Panc1 (cell line): ENCODE measurements at regions not wholly inside any gene's neighbourhood (a gene's known extent, or its start where the extent isn't known, plus 50 kb on each side); places are given as distances from the start of the nearest gene placed in this dataset.

Experiments used
- ATAC-seq: fragments of 200-7000 bp; cut with Tn5 transposase; 2 replicates; pipeline ENCODE4 v1.9.1; 2020; ENCODE audit warnings: mild to moderate bottlenecking, moderate library complexity
- BruUV-seq: library from RNA; stranded (reverse); fragments of 400-500 nt; replicated peaks from 2 replicates; lab custom pipeline; 2021; lab: Mats Ljungman, UMichigan
- CTCF ChIA-PET: fragments of 300-600 bp; sonication (Branson Sonifier 250); formaldehyde crosslinking; loops from one replicate; lab custom pipeline; 2022; ENCODE audit warnings: antibody characterized with exemption; lab: Charles Lee
- POLR2A ChIA-PET: fragments of 300-600 bp; sonication (Branson Sonifier 250); formaldehyde crosslinking; loops from one replicate; lab custom pipeline; 2022; ENCODE audit warnings: antibody characterized with exemption; lab: Charles Lee
- DNase-seq: peaks from one replicate; pipeline ENCODE4 v3.0.0-alpha.2; 2010; ENCODE audit warnings: low read depth, low spot score
- H3K27ac ChIP-seq: 2 replicates; pipeline ENCODE4 v1.5.1; 2011; ENCODE audit warnings: mild to moderate bottlenecking, low read length, inconsistent platforms
- H3K27me3 ChIP-seq: fragments of 200-500 bp; sonication (Bioruptor generic); 2 replicates; pipeline ENCODE4 v1.6.0; 2014; ENCODE audit warnings: low read length, inconsistent platforms; ENCODE audit not compliant: control insufficient read depth, insufficient read depth
- H3K36me3 ChIP-seq: fragments of 200-500 bp; sonication (Bioruptor generic); 2 replicates; pipeline ENCODE4 v1.5.1; 2014; ENCODE audit warnings: inconsistent platforms, mild to moderate bottlenecking, low read length, moderate library complexity; ENCODE audit not compliant: control insufficient read depth, insufficient read depth
- H3K4me1 ChIP-seq: 2 replicates; pipeline ENCODE4 v1.5.1; 2011; ENCODE audit warnings: inconsistent platforms, mild to moderate bottlenecking, low read length, moderate library complexity; ENCODE audit not compliant: control insufficient read depth, insufficient read depth
- H3K4me3 ChIP-seq, 2 experiments: 2 replicates each; pipeline ENCODE4 v1.5.1; 2011 to 2012; ENCODE audit warnings: low read depth in 2 of 2, low read length in 2 of 2, mild to moderate bottlenecking in 2 of 2, inconsistent platforms in 1 of 2, moderate library complexity in 1 of 2
- H3K9me3 ChIP-seq: fragments of 200-500 bp; sonication (Bioruptor generic); 2 replicates; pipeline ENCODE4 v1.5.1; 2014; ENCODE audit warnings: low read depth, mild to moderate bottlenecking, inconsistent platforms, low read length, moderate library complexity; ENCODE audit not compliant: control insufficient read depth, insufficient read depth
- POLR2AphosphoS5 ChIP-seq: IDR thresholded peaks from 2 replicates; pipeline ENCODE4 v1.6.1; 2012; ENCODE audit warnings: mild to moderate bottlenecking, low read depth, low read length, moderate library complexity
- SIN3A ChIP-seq: IDR thresholded peaks from 2 replicates; pipeline ENCODE4 v1.6.1; 2012; ENCODE audit warnings: low read depth, mild to moderate bottlenecking, low read length, moderate library complexity, borderline replicate concordance; ENCODE audit not compliant: insufficient read depth
- TCF7L2 ChIP-seq: IDR thresholded peaks from 2 replicates; pipeline ENCODE4 v1.6.1; 2011; ENCODE audit warnings: mild to moderate bottlenecking, low read depth, low read length, inconsistent platforms
- in situ Hi-C: cut with HindIII; loops from 2 replicates; pipeline ENCODE4 v1.10.0; 2016; ENCODE audit warnings: low sequenced_read_pairs, low pct_unique_long_range_greater_than_20kb
- intact Hi-C: fragments of 100-400 bp; cut with micrococcal nuclease; formaldehyde crosslinking; loops from one replicate; pipeline ENCODE4 v1.10.0; 2022; ENCODE audit not compliant: unreplicated experiment
- TF ChIP-seq, protein P1 (sequence below), 2 experiments: IDR thresholded peaks; 2 replicates each; pipeline ENCODE4 v1.6.1; 2011 to 2012; ENCODE audit warnings: low read depth in 2 of 2, control low read depth in 1 of 2, low read length in 1 of 2, mild to moderate bottlenecking in 1 of 2, moderate library complexity in 1 of 2; ENCODE audit not compliant: insufficient read depth in 1 of 2
- TF ChIP-seq, protein P2 (sequence below): fragments of 450-650 bp; IDR thresholded peaks from 2 replicates; pipeline ENCODE4 v1.5.1; 2017; ENCODE audit warnings: mild to moderate bottlenecking

DNA sequence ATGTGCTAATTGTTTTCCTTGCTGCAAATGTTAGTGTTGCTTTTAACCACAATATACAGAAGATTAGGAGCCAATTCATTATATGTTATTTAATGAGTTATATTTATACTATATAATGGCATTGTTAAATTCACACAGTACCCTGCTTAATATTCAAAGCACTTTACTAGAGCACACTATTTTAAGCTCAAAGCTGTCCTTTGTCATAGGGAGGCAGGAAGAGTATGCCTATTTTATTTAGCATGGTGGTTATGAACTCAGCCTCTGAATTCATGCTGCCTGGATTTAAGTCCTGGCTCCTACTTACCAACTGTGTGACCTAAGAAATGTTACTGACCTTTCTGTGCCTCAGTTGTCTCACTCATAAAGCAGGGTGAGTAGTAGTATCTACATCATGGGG lies 80.5 kb downstream of the FASTKD2 start:
- Histone ChIP-seq H3K27ac (no peak overlapping the region), H3K4me1 (no peaks in the 10 kb centered on the region), H3K36me3 (no peaks in the 10 kb centered on the region), H3K27me3 (no peaks in the 10 kb centered on the region), H3K4me3 (no peak overlapping the region), H3K9me3 (no peaks in the 10 kb centered on the region)
- no peak for ATAC-seq
- no peak for DNase-seq
- intact Hi-C loops = no loop called here
- in situ Hi-C loops = no loop called here
- POLR2A ChIA-PET = no interaction called here
- TF ChIP-seq, protein P1, sequence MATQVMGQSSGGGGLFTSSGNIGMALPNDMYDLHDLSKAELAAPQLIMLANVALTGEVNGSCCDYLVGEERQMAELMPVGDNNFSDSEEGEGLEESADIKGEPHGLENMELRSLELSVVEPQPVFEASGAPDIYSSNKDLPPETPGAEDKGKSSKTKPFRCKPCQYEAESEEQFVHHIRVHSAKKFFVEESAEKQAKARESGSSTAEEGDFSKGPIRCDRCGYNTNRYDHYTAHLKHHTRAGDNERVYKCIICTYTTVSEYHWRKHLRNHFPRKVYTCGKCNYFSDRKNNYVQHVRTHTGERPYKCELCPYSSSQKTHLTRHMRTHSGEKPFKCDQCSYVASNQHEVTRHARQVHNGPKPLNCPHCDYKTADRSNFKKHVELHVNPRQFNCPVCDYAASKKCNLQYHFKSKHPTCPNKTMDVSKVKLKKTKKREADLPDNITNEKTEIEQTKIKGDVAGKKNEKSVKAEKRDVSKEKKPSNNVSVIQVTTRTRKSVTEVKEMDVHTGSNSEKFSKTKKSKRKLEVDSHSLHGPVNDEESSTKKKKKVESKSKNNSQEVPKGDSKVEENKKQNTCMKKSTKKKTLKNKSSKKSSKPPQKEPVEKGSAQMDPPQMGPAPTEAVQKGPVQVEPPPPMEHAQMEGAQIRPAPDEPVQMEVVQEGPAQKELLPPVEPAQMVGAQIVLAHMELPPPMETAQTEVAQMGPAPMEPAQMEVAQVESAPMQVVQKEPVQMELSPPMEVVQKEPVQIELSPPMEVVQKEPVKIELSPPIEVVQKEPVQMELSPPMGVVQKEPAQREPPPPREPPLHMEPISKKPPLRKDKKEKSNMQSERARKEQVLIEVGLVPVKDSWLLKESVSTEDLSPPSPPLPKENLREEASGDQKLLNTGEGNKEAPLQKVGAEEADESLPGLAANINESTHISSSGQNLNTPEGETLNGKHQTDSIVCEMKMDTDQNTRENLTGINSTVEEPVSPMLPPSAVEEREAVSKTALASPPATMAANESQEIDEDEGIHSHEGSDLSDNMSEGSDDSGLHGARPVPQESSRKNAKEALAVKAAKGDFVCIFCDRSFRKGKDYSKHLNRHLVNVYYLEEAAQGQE (IDR thresholded peaks at IDR 0.05; ENCODE audit: insufficient read depth in 1 of 2, low read depth in 2 of 2, low read length in 1 of 2) = no peak
- TF ChIP-seq SIN3A = no peak
- TF ChIP-seq POLR2AphosphoS5 = no peak
- TF ChIP-seq TCF7L2 = no peak
- TF ChIP-seq, protein P2, sequence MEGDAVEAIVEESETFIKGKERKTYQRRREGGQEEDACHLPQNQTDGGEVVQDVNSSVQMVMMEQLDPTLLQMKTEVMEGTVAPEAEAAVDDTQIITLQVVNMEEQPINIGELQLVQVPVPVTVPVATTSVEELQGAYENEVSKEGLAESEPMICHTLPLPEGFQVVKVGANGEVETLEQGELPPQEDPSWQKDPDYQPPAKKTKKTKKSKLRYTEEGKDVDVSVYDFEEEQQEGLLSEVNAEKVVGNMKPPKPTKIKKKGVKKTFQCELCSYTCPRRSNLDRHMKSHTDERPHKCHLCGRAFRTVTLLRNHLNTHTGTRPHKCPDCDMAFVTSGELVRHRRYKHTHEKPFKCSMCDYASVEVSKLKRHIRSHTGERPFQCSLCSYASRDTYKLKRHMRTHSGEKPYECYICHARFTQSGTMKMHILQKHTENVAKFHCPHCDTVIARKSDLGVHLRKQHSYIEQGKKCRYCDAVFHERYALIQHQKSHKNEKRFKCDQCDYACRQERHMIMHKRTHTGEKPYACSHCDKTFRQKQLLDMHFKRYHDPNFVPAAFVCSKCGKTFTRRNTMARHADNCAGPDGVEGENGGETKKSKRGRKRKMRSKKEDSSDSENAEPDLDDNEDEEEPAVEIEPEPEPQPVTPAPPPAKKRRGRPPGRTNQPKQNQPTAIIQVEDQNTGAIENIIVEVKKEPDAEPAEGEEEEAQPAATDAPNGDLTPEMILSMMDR = no peak
- CTCF ChIA-PET = no interaction called here
- BruUV-seq = no TSS peak

DNA sequence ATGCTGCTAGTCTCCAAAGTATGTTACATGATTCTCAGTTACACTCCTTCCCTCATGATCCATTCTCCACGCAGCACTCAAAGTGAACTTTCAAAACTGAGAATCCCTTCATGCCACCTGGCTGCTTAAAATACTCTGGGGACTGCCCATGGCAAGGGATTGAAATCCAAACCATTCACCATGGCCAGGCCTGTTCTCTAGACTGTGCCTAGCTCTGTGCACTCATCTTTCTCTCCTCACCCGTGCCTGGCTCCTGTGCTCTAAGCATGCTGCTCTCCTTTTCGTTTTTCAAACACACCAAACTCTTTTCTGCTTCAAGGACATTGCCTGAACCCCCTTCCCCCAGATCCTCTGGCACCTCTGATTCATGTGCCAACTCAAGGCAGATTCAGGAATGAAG lies 80.9 kb downstream of the FASTKD2 start:
- BruUV-seq = no TSS peak
- in situ Hi-C loops (no loop called here), intact Hi-C loops (no loop called here)
- DNase-seq = no peak
- ChIA-PET POLR2A (no interaction called here), CTCF (no interaction called here)
- H3K27me3 ChIP-seq = no peaks in the 10 kb centered on the region
- no peak for TF ChIP-seq POLR2AphosphoS5
- TF ChIP-seq, protein P2 = no peak
- TF ChIP-seq TCF7L2 = no peak
- TF ChIP-seq, protein P1 (IDR thresholded peaks at IDR 0.05; ENCODE audit: insufficient read depth in 1 of 2, low read depth in 2 of 2, low read length in 1 of 2) = no peak
- TF ChIP-seq SIN3A = no peak
- no peak for ATAC-seq
- no peaks in the 10 kb centered on the region for H3K36me3 ChIP-seq
- no peak overlapping the region for H3K4me3 ChIP-seq
- H3K9me3 ChIP-seq = no peaks in the 10 kb centered on the region
- no peaks in the 10 kb centered on the region for H3K4me1 ChIP-seq
- no peak overlapping the region for H3K27ac ChIP-seq
